ENCODE measurements at regions not wholly inside any gene's neighbourhood (a gene's known extent, or its start where the extent isn't known, plus 50 kb on each side); places are given as distances from the start of the nearest gene placed in this dataset.
"Not testable (repeated sequence)": the region's sequence is repeated elsewhere in the genome, so short reads cannot be mapped to it uniquely, and the experiment has no call there.

- DNase-seq: no peak
Observed at GRCh38 chr5:133881576-133882388, 86.6 kb downstream of the C5orf15 start.

GRCh38 chr5:133878236-133878555 is 90.2 kb downstream of the C5orf15 start:
- no peak for DNase-seq

GRCh38 chr5:133877351-133878235 is 90.8 kb downstream of the C5orf15 start:
- DNase-seq: no peak

DNA sequence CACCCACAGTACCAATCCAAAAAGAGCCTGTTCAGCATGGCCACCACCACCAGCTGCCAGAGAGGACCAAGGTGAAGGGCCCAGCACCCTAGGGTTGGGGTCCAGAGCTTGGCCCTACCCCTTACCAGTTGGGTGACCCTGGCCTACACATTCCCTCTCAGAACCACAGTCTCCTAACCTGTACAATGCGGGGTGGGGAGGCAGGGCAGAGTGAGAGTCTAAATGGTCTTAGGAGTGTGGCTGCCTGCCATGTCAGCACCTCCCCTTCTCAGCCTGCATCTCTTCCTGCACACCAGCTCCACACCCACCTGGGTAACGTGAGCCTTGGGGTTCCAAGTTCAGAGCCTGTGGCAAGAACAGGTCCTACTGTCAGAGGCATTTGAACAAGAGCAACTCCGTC is 92.2 kb downstream of the C5orf15 start:
- DNase-seq: no peak

DNA sequence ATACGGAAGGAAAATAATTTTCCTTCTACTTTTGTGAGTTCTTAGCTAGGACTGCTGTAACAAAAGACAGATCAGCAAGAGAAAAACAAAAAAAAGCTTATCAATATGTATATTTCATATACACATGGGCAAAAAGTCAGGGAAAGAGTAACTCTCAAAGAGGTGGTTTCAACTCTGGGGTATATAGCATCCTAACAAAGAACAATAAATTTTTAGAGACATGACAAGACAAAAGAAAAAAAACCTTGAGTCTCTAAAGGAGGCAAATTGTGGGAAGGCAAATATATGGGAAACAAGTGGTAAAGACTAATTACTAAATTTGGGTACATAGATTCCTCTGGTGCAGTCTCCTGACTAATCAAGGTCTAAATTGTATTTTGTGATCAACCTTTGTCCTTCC is 93.2 kb downstream of the C5orf15 start:
- DNase-seq: no peak

DNA sequence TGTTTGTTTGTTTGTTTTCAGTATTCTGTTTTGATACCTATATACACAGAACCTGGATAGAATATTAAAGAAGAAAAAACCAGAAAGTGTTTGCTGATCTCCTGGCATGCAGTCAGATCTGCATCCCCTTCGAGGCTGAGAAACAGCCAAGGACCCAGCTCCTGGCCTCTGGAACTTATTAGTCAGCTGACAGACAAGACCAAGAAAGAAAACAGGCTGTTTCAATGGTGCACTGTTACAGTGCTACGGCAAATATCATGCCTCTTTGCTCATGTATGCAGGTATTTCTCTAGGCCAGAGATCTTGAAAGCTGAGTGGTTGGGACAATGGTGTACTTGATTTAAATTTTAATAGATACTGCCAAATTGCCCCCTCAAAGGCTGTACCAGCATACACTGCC is 95.0 kb downstream of the C5orf15 start:
- no peak for DNase-seq

DNA sequence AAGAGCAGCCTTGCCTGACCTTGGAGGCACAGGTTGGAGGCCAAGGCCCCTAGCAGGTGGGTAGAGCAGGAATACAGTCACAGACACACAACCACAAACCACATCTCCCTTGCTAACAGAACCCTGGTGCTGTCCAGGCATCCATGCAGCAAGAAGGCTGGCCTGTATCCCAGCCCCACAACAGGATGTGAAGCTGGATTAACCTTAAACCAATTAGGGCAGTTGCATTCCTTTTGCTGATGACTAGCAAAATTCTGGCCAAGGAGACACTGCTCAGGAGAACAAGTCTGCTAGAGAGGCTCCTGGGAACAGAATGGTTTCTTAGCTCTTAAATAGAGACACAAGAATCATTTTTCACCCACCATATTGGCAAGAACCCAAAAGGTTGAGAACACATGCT is 97.8 kb downstream of the C5orf15 start:
- no peak for DNase-seq

- DNase-seq: no peak
Observed at GRCh38 chr5:133869519-133870335, 98.7 kb downstream of the C5orf15 start.

- DNase-seq: peak; percentile 78
Observed at GRCh38 chr5:133868946-133869518, 99.4 kb downstream of the C5orf15 start.

DNA sequence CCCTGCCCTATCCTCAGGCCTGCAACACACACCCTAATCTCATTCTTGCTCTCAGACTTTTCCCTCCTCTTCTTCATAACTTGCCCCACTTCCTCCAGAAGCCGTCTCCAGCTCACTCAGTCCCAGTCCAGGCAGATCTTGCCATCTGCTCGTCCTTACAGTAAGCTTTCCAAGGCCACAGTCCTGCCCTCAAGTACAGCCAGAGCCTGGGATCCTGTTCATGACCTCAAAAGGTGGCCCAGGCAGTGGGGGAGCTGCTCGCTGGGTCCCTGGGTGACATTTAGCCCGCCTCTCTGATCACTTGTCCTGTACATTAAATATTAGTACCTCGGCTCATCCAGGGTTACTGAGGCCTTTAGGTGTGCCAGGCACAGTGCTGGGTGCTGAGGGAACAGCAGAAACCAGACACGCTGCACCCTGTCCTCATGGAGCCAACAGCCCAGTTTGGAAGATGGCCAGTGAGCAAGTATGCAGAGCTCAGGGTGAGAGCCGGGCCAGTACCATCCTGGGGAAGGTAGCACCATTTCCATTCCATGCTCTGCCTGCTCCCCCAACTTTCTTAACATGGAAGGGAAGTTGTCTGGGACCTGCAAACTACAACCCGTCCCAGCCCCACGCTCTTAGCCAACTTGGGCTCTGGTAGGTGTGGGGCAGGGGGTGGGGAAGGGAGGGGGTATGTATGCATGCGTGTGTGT is 100.4 kb downstream of the C5orf15 start:
- no peak for DNase-seq

- DNase-seq: no peak
Observed at GRCh38 chr5:133867341-133867740, 101.1 kb downstream of the C5orf15 start.

DNA sequence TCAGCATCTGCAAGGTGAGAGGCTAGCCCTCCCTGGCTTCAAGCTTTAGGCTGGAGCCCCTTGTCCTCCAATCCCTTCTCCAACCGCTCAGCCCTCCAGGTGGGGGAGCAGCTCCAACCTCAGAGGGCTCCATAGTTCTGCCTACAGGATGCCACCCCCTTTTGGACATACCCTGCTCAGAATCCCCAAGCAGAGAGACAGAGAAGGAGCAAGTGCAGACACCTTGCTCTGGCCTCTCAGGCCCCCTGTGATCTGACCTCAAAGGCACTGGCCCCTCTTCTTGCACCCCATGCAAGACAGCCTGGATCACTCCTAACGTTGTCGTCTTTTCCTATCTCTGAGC is 101.6 kb downstream of the C5orf15 start:
- no peak for DNase-seq

DNA sequence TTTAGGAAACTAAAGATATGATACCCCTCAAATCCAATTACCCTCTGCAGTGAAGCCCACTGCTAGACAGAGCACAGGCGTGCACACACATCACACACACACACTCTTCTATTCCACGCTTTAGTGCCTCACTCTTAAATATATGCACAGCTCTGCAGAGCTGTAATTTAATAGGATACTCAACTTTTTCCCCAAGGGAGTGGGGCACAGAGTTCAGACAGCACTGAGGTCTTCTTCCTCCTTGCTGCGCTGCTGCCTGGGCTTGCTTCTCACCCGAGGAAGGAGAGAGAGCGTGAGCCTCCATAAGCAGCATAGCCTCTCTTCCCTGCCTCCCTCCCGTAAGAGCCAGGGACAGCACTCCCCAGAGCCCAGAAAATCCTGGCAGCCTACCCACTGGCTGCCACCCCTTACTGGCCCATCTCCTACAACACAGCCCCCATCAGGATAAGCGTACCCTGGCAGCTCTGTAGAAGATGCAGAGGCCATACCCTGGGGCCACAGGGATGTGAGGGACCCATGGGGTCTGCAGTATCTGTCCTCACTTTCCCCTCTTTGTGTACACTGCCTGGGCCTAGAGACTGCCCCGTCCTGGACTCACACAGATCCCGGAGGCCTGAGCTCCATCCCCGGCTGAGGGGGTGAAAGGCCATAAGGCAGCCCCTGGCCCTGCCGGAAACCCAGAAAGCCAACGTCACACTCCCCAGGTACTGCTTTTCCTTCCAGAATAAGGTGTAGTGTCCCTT is 102.1 kb downstream of the C5orf15 start:
- DNase-seq: no peak

GRCh38 chr5:133865113-133865512 is 103.3 kb downstream of the C5orf15 start:
- DNase-seq: no peak

- DNase-seq: no peak
Observed at GRCh38 chr5:133864711-133865110, 103.7 kb downstream of the C5orf15 start.

GRCh38 chr5:133863857-133864585 is 104.4 kb downstream of the C5orf15 start:
- DNase-seq: no peak

DNA sequence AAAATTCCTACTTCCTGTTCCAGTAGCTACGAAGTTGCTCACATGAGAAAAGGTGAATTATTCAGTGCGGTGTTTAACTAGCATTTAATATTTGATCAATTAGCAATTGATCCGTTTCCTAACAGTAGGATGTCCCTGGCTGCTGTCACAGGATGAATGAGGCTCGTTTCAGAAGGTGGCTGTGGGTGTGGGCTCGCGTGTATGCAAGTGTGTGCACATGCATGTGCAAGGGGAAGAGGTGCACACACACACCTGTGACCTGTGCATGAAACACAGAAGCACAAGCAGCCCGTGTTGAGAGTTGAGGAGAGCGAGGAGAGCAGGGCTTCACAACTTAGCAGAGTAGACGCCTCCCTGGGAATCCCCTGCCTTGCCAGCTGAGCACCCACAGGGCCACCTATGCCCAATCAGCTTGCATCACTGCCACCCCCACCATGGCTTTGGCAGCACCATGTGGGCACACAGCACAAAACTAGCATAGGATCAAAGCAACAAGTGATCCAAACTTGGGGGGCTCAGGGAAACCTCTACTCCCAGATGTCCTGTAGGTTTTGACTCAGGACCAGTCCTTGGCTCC is 107.2 kb downstream of the C5orf15 start:
- no peak for DNase-seq

GRCh38 chr5:133859073-133859472 is 109.4 kb downstream of the C5orf15 start:
- no peak for DNase-seq

- not testable (repeated sequence) for DNase-seq
Observed at GRCh38 chr5:133857595-133858313, 110.7 kb downstream of the C5orf15 start.

GRCh38 chr5:133854554-133854953 is 113.9 kb downstream of the C5orf15 start:
- no peak for DNase-seq
